Activated B cell treated with CpG ODN at 0.5 μM for 24 hours (primary cell): ENCODE measurements at regions not wholly inside any gene's neighbourhood (a gene's known extent, or its start where the extent isn't known, plus 50 kb on each side); places are given as distances from the start of the nearest gene placed in this dataset.

Experiments used
- ATAC-seq: fragments of 200-7000 bp; cut with Tn5 transposase; one replicate; pipeline ENCODE4 v1.10.0; 2021; ENCODE audit warnings: low read depth, mild to moderate bottlenecking, moderate library complexity
- CTCF ChIA-PET: fragments of 350-600 bp; sonication (Branson Sonifier 250); formaldehyde crosslinking; loops from one replicate; lab custom pipeline; 2021; ENCODE audit warnings: antibody characterized with exemption; lab: Charles Lee
- POLR2A ChIA-PET: fragments of 350-600 bp; sonication (Branson Sonifier 250); formaldehyde crosslinking; loops from one replicate; lab custom pipeline; 2021; ENCODE audit warnings: antibody characterized with exemption; lab: Charles Lee
- DNase-seq: peaks from one replicate; pipeline ENCODE4 v3.0.0; 2022
- H3K27ac Mint-ChIP-seq: one replicate; pipeline ENCODE4 v1.8.0; 2020; ENCODE audit warnings: mixed read lengths
- H3K27me3 Mint-ChIP-seq: one replicate; pipeline ENCODE4 v1.8.0; 2021; ENCODE audit warnings: mixed read lengths
- H3K36me3 Mint-ChIP-seq: one replicate; pipeline ENCODE4 v1.8.0; 2021; ENCODE audit warnings: low read depth, mixed read lengths
- H3K4me1 Mint-ChIP-seq: one replicate; pipeline ENCODE4 v1.8.0; 2021; ENCODE audit warnings: mixed read lengths
- H3K4me3 Mint-ChIP-seq: one replicate; pipeline ENCODE4 v1.8.0; 2020; ENCODE audit warnings: mild to moderate bottlenecking, mixed read lengths
- H3K9me3 Mint-ChIP-seq: one replicate; pipeline ENCODE4 v1.8.0; 2020; ENCODE audit warnings: mixed read lengths
- CTCF ChIP-seq: fragments of 200-600 bp; IDR thresholded peaks from one replicate; pipeline ENCODE4 v1.8.0; 2022; ENCODE audit warnings: antibody characterized with exemption, mild to moderate bottlenecking
- intact Hi-C: fragments of 100-400 bp; cut with micrococcal nuclease; formaldehyde crosslinking; loops from one replicate; pipeline ENCODE4 v1.15.1; 2024

GRCh38 chr12:58503731-58504130, 416.6 kb downstream of the LRIG3 start:
- H3K4me3 Mint-ChIP-seq, result no peak overlapping the region
- ChIA-PET CTCF (no interaction called here), POLR2A (no interaction called here)
- H3K27me3 Mint-ChIP-seq, result no peaks in the 10 kb centered on the region
- H3K36me3 Mint-ChIP-seq, result no peaks in the 10 kb centered on the region
- no peak for TF ChIP-seq CTCF
- H3K4me1 Mint-ChIP-seq, result no peaks in the 10 kb centered on the region
- DNase-seq (no peak), ATAC-seq (no peak)
- no peaks in the 10 kb centered on the region for H3K9me3 Mint-ChIP-seq
- intact Hi-C loops, result no loop called here
- no peak overlapping the region for H3K27ac Mint-ChIP-seq

- TF ChIP-seq CTCF, result no peak
- no peak for DNase-seq
- no peak for ATAC-seq
- CTCF ChIA-PET, result no interaction called here
- Mint-ChIP-seq H3K4me1 (no peaks in the 10 kb centered on the region), H3K27ac (no peak overlapping the region), H3K36me3 (no peaks in the 10 kb centered on the region), H3K27me3 (no peaks in the 10 kb centered on the region), H3K9me3 (no peaks in the 10 kb centered on the region), H3K4me3 (no peak overlapping the region)
- intact Hi-C loops, result no loop called here
- POLR2A ChIA-PET, result no interaction called here
Measured at GRCh38 chr12:58504143-58504938, 416.0 kb downstream of the LRIG3 start.

- intact Hi-C loops, result no loop called here
- Mint-ChIP-seq H3K9me3 (peaks cover 5% of the 10 kb centered on the region), H3K4me1 (no peaks in the 10 kb centered on the region), H3K27ac (no peak overlapping the region), H3K4me3 (no peak overlapping the region), H3K27me3 (no peaks in the 10 kb centered on the region), H3K36me3 (no peaks in the 10 kb centered on the region)
- no peak for TF ChIP-seq CTCF
- DNase-seq (no peak), ATAC-seq (no peak)
- ChIA-PET CTCF (no interaction called here), POLR2A (no interaction called here)
Measured at GRCh38 chr12:58509116-58509885, 411.0 kb downstream of the LRIG3 start.

GRCh38 chr12:58513301-58513834, 406.9 kb downstream of the LRIG3 start:
- H3K4me1 Mint-ChIP-seq, result no peaks in the 10 kb centered on the region
- no peak overlapping the region for H3K27ac Mint-ChIP-seq
- peaks cover 19% of the 10 kb centered on the region for H3K9me3 Mint-ChIP-seq
- ATAC-seq (no peak), DNase-seq (no peak)
- no peaks in the 10 kb centered on the region for H3K36me3 Mint-ChIP-seq
- H3K27me3 Mint-ChIP-seq, result no peaks in the 10 kb centered on the region
- no peak overlapping the region for H3K4me3 Mint-ChIP-seq
- intact Hi-C loops, result no loop called here
- CTCF ChIA-PET, result no interaction called here
- POLR2A ChIA-PET, result no interaction called here
- TF ChIP-seq CTCF, result no peak

GRCh38 chr12:58513852-58514251, 406.5 kb downstream of the LRIG3 start:
- intact Hi-C loops, result no loop called here
- CTCF ChIA-PET, result no interaction called here
- TF ChIP-seq CTCF, result no peak

More at GRCh38 chr12:58513852-58514251, 406.5 kb downstream of the LRIG3 start:
- Mint-ChIP-seq H3K27me3 (no peaks in the 10 kb centered on the region), H3K4me3 (no peak overlapping the region), H3K9me3 (peaks cover 24% of the 10 kb centered on the region), H3K4me1 (no peaks in the 10 kb centered on the region), H3K27ac (no peak overlapping the region), H3K36me3 (no peaks in the 10 kb centered on the region)
- no peak for DNase-seq
- POLR2A ChIA-PET, result no interaction called here
- no peak for ATAC-seq
